ENCODE measurements at regions not wholly inside any gene's neighbourhood (a gene's known extent, or its start where the extent isn't known, plus 50 kb on each side); places are given as distances from the start of the nearest gene placed in this dataset.
A peak's percentile ranks its signal among the peaks of the same experiment; 100 is the strongest.
"Not testable (repeated sequence)": the region's sequence is repeated elsewhere in the genome, so short reads cannot be mapped to it uniquely, and the experiment has no call there.

GRCh38 chr12:85425349-85425612 is 145.3 kb downstream of the ALX1 start:
- no peak for DNase-seq (ENCODE audit: low spot score)

- no peak for DNase-seq (ENCODE audit: low spot score)
Observed at GRCh38 chr12:85425926-85426325, 145.9 kb downstream of the ALX1 start.

GRCh38 chr12:85433148-85433547 is 153.1 kb downstream of the ALX1 start:
- DNase-seq (ENCODE audit: low spot score): not testable (repeated sequence)

- DNase-seq (ENCODE audit: low spot score): no peak
Observed at GRCh38 chr12:85440271-85440670, 160.3 kb downstream of the ALX1 start.

- DNase-seq (ENCODE audit: low spot score): no peak
Observed at GRCh38 chr12:85441025-85441424, 161.0 kb downstream of the ALX1 start.

- DNase-seq (ENCODE audit: low spot score): peak; percentile 24
Observed at GRCh38 chr12:85441741-85442140, 161.7 kb downstream of the ALX1 start.

GRCh38 chr12:85445060-85445938 is 165.3 kb downstream of the ALX1 start:
- DNase-seq (ENCODE audit: low spot score): no peak

- DNase-seq (ENCODE audit: low spot score): no peak
Observed at GRCh38 chr12:85448031-85448430, 168.0 kb downstream of the ALX1 start.

GRCh38 chr12:85448548-85449139 is 168.6 kb downstream of the ALX1 start:
- DNase-seq (ENCODE audit: low spot score): peak; percentile 25

GRCh38 chr12:85457016-85457415 is 177.0 kb downstream of the ALX1 start:
- no peak for DNase-seq (ENCODE audit: low spot score)

- DNase-seq (ENCODE audit: low spot score): no peak
Observed at GRCh38 chr12:85461127-85461526, 181.1 kb downstream of the ALX1 start.

GRCh38 chr12:85462888-85463287 is 182.9 kb downstream of the ALX1 start:
- no peak for DNase-seq (ENCODE audit: low spot score)

GRCh38 chr12:85466890-85467289 is 186.9 kb downstream of the ALX1 start:
- no peak for DNase-seq (ENCODE audit: low spot score)

- peak; percentile 54 for DNase-seq (ENCODE audit: low spot score)
Observed at GRCh38 chr12:85468356-85469157, 188.5 kb downstream of the ALX1 start.

- not testable (repeated sequence) for DNase-seq (ENCODE audit: low spot score)
Observed at GRCh38 chr12:85469158-85470086, 189.4 kb downstream of the ALX1 start.

- not testable (repeated sequence) for DNase-seq (ENCODE audit: low spot score)
Observed at GRCh38 chr12:85475277-85475676, 195.3 kb downstream of the ALX1 start.

GRCh38 chr12:85476756-85477155 is 196.7 kb downstream of the ALX1 start:
- DNase-seq (ENCODE audit: low spot score): no peak

GRCh38 chr12:85484387-85484786 is 204.4 kb downstream of the ALX1 start:
- no peak for DNase-seq (ENCODE audit: low spot score)

GRCh38 chr12:85489194-85489593 is 209.2 kb downstream of the ALX1 start:
- DNase-seq (ENCODE audit: low spot score): no peak

- no peak for DNase-seq (ENCODE audit: low spot score)
Observed at GRCh38 chr12:85504164-85504563, 224.1 kb downstream of the ALX1 start.

- DNase-seq (ENCODE audit: low spot score): no peak
Observed at GRCh38 chr12:85504624-85505023, 224.6 kb downstream of the ALX1 start.

GRCh38 chr12:85507456-85507855 is 227.4 kb downstream of the ALX1 start:
- no peak for DNase-seq (ENCODE audit: low spot score)

Measured in D341Med (cell line).